ENCODE measurements at regions not wholly inside any gene's neighbourhood (a gene's known extent, or its start where the extent isn't known, plus 50 kb on each side); places are given as distances from the start of the nearest gene placed in this dataset.
"Not testable (repeated sequence)": the region's sequence is repeated elsewhere in the genome, so short reads cannot be mapped to it uniquely, and the experiment has no call there.

DNA sequence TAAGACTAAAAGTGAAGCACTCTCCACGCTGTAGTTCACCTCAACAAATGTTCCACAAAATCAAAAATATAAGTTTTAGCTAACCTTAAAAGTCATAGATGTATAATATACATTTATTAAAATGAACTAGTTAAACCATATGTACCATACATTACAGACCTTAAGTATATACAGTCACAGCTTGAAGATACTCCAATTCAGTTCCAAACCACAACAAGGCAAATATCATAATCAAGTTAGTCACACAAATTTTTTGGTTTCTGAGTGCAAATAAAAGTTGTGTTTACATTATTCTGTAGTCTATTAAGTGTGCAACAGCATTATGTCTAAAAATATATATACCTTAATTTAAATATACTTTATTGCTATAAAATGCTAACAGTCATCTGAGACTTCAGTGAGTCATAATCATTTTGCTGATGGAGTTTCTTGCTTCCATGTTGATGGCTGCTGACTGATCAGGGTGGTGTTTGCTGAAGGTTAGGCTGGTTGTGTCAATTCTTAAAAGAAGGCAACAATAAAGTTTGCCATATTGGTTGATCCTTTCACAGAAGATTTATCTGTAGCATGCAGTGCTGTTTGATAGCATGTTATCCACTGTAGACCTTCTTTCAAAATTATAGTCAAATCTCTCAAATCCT lies 736.7 kb downstream of the NSUN3 start:
- DNase-seq (ENCODE audit: low read depth): no peak

DNA sequence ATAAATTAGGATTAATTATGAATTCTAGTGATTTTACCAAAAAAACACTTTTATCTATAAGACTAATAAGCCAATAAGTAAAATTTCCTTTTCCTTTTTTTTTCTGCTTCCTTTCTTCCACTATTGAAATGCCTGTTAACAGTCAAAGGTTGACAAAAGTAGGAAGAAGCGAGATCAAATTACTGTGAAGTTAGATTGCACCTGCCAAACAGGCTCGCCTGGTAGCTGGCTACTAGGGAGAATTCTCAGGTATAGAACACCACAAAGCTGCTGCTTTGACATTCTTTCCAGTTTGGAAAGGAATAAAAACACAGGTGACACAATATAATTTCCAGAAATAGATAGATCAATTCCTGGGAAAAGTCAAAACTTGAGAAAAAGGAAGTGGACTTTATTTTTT lies 749.0 kb downstream of the NSUN3 start:
- DNase-seq (ENCODE audit: low read depth): no peak

DNA sequence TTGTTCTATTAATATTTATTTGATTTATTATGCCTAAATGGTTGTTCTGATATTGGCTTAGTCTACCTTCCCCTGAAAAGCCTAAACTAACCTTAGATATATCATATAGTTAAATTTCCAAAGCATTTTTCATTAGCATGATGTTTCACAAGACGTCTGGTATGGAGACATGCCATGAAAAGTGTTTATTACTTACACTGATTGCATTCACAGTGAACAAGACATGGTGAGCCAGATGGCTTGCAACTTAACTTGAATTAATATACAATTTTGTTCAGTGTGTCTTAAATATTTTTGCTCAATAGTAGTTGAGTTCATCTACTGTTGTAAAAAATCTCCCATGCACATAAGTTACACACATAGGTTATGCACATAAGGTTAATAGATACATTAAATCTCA lies 758.4 kb downstream of the NSUN3 start:
- DNase-seq (ENCODE audit: low read depth): no peak

GRCh38 chr3:94822298-94822697 lies 759.4 kb downstream of the NSUN3 start:
- DNase-seq (ENCODE audit: low read depth): no peak

DNA sequence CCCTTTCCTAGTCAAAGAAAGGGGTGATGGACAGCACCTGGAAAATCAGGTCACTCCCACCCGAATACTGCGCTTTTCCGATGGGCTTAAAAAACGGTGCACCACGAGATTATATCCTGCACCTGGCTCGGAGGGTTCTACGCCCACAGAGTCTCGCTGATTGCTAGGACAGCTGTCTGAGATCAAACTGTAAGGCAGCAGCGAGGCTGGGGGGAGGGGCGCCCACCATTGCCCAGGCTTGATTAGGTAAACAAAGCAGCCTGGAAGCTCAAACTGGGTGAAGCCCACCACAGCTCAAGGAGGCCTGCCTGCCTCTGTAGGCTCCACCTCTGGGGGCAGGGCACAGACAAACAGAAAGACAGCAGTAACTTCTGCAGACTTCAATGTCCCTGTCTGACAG lies 783.4 kb downstream of the NSUN3 start:
- DNase-seq (ENCODE audit: low read depth): not testable (repeated sequence)

- no peak for DNase-seq (ENCODE audit: low read depth)
Measured at GRCh38 chr3:94862703-94863102, 799.8 kb downstream of the NSUN3 start.

- DNase-seq (ENCODE audit: low read depth): no peak
Measured at GRCh38 chr3:94869059-94869547, 806.2 kb downstream of the NSUN3 start.

- no peak for DNase-seq (ENCODE audit: low read depth)
Measured at GRCh38 chr3:94873751-94874150, 810.9 kb downstream of the NSUN3 start.

- DNase-seq (ENCODE audit: low read depth): no peak
Measured at GRCh38 chr3:94875149-94875548, 812.3 kb downstream of the NSUN3 start.

DNA sequence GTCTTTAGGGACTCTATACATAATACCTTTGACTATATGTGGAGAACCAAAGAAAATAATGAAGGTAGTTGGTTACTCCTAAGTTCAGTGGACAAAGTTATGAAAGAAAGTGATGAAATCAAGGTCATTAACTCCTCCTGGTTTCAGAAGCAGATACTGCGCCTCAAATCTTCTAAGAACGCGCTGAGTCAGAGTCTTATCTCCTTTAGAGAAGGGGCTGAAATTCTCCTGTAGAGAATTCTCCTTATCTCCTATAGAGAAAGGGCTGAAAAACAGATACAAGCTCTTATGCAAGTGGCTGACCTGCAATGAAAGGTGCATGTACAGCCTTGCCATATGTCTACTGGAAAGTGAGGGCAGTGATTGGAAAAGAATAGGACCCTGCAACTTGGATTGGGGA lies 824.2 kb downstream of the NSUN3 start:
- no peak for DNase-seq (ENCODE audit: low read depth)

DNA sequence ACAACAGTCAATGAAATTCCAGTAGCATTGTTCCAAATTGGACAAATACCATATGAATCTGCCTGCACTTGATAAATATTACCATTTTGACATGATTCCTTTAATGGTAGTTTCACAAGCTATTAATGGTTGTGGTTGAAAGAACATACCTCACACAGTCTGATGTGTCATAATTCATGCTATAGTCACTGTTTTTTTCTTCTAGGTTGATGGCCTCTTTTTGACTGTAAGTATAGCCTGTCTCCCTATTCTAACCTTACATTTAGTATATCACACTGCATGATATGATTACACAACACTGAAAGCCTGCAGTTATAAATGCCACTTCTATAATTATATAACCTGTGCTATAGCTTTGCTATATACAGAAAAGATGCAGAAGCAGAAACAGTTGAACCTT lies 834.1 kb downstream of the NSUN3 start:
- no peak for DNase-seq (ENCODE audit: low read depth)

DNA sequence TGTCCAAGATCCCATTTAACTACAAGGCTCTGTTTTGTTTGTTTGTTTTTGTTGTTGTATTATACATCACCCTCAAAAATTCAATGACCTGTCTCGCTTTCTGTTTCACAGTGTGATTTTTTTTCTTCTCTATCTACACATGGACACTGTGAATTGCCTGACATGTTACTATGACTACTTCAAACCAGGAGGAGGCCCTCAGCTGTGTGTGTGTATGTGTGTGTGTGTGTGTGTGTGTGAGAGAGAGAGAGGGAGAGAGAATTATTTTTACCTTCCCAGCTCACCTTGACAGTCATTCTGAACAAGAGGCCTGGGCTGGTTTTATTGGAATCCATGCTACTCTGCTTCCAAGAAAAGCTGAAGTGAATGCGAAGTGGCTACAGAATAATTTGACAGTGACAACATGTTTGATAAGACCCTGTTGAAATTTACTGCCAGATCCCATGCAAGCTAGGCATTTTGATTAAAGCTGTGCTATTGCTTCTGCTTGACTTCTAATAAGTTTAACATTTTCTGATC lies 841.4 kb downstream of the NSUN3 start:
- DNase-seq (ENCODE audit: low read depth): no peak

DNA sequence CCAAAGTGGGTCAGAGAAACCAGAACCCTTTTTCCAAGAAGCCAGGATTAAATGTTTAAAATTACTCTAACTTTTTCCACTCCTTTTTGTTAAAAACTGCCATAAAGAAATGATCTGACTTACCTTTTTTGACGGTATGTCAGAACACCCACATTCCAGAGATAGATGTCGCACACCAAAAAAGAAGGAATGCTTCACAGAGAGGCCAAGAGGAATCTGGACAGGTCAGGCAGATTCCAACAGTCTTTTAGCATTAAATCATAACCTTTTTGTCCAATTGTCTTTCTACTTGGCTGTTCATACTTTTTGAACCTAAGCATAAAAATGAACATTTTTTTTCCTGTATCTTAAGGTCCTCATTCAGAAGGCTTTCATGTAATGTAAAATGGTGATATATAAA lies 846.9 kb downstream of the NSUN3 start:
- DNase-seq (ENCODE audit: low read depth): no peak

DNA sequence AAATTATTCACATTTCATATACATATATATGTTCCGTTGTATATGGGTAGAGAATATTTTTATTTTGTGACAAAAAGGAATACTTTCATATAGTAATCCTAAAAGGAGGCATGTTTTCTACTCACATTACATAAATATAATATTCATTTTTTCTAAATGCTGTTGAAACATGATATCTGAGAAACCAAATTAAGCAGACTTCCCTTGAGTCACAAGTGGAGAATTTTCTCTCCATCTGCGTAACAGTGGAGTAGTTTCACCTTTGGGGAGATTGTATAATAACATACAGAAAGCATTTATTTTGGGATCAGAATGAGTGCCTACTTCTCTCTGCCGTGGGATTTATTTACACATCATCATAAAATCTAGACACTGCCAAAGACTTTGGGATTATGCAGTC lies 849.8 kb downstream of the NSUN3 start:
- no peak for DNase-seq (ENCODE audit: low read depth)

GRCh38 chr3:94927175-94927574 lies 864.3 kb downstream of the NSUN3 start:
- DNase-seq (ENCODE audit: low read depth): no peak

GRCh38 chr3:94928921-94929320 lies 866.1 kb downstream of the NSUN3 start:
- no peak for DNase-seq (ENCODE audit: low read depth)

DNA sequence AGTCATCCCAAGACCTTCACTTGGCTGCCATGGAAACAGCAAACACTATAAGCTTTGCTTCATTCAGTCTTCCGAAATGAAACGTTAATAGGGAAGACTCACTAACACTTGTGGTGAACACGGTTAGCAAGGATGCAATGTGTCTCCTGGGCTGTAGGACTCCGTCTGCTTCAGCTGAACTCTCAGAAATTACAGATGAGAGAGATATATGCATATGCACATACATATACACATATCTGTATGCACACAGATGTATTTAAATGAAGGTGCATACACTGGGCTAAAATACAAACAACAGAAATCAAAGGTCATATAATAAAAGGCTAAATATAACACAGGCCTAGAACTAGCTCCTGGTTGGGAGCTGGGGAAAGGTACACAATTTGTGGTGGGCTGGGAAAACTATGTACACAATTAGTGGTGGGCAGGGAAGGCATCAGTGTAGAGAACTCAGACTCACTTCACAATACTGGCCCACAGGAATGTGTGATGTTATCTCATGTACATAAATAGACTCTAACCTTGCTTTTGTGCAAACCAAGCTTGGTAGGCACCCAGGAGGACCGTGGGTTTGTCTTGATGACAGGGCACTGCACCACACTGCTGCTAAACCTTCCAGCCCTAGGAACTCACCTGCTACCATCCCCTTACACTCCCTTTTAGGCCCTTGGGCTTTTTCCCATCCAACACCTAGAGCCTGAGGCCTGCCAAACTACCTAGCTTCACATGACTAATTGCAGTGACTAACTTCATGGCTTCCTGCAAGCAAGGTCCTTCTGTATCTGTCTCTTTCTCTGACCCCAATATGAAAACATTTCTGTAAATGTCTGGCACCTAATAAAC lies 873.1 kb downstream of the NSUN3 start:
- DNase-seq (ENCODE audit: low read depth): no peak

GRCh38 chr3:94937980-94938379 lies 875.1 kb downstream of the NSUN3 start:
- no peak for DNase-seq (ENCODE audit: low read depth)

DNA sequence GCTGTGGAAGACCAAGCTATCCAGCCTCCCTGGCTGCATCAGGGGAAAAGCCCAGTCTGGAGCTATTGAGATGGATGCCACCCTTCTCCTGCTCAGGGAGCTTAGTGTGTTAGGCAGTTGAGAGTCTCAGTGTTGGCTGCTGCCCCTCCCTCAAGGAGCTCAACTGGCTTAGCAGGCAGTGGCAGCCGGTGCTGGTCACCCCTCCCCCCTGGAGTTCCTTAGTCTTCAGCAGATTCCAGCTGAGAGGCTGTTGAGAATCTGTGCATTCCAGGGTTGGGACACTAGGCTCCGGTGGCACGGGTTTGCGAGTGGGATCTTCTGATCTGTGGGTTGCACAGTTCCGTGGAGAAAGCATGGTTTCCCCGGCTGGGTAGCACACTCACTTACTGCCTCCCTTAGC lies 883.8 kb downstream of the NSUN3 start:
- no peak for DNase-seq (ENCODE audit: low read depth)

GRCh38 chr3:94961423-94962100 lies 898.7 kb downstream of the NSUN3 start:
- DNase-seq (ENCODE audit: low read depth): no peak

GRCh38 chr3:94965867-94966475 lies 903.1 kb downstream of the NSUN3 start:
- no peak for DNase-seq (ENCODE audit: low read depth)

DNA sequence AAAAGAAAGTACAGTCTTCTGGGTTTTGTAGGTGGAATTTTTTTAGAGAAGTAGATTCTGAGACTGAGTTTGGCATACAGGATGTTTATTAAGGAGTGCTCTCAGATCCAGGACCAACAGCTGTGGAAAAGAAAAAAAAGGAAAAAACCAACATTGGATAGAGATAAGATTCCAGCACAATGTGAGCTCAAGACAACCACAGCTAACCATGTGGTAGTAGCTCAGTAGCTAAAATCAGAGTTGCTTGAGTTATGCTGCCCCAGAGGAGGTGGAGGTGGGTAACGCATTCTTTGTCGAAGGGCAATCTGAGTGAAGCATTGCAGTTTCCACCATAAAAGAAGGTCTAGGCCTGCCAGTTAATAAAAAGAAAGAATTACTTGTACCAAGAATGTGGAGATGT lies 904.3 kb downstream of the NSUN3 start:
- DNase-seq (ENCODE audit: low read depth): no peak
